Omental fat pad (tissue), 3 donors: ENCODE measurements at regions not wholly inside any gene's neighbourhood (a gene's known extent, or its start where the extent isn't known, plus 50 kb on each side); places are given as distances from the start of the nearest gene placed in this dataset.

Experiments
- ATAC-seq: fragments of 150-250 bp; one replicate; pipeline ENCODE4 v1.9.1; 2016; ENCODE audit warnings: mild to moderate bottlenecking, moderate library complexity; ENCODE audit not compliant: low FRiP score
- DNase-seq: peaks from one replicate; pipeline ENCODE4 v3.0.0-alpha.2; 2019; ENCODE audit warnings: low spot score
- TF ChIP-seq, protein P1 (sequence below), 3 donors: fragments of 450-650 bp; IDR thresholded peaks; one replicate each; pipeline ENCODE4 v1.5.1; 2016 to 2017; ENCODE audit warnings: antibody characterized with exemption in 3 of 3, mild to moderate bottlenecking in 3 of 3, moderate library complexity in 2 of 3

DNA sequence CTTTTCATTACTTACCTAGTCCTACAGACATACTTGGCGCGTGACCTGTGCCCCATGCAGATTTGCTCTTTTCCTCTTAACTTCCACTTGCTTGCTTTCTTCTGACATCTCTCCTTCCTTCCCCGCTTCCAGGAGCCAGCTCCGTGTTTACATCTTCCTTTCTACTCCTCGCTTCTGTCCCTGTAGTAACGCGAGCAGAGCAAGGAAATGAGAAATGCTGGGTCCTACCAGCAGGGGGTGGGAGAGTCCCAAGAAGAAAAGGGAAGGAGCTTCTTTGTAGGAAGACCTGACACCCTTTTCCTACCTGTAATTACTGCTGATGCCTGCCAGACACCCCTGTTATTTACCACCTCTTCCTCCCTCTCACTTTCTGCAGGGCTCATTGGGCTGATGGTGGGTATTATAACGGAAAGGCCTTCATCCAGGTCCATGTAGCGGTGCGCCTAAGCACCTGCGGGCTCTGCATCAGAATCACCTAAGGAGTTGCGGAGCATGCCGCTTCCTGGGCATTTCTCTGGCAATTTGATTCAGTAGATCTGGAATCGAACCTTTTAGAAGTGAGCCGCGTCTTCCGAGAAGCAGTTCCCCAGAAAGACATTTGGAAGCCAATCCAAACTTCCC lies 1260.8 kb upstream of the WWC1 start:
- no peak for ATAC-seq
- TF ChIP-seq, protein P1, sequence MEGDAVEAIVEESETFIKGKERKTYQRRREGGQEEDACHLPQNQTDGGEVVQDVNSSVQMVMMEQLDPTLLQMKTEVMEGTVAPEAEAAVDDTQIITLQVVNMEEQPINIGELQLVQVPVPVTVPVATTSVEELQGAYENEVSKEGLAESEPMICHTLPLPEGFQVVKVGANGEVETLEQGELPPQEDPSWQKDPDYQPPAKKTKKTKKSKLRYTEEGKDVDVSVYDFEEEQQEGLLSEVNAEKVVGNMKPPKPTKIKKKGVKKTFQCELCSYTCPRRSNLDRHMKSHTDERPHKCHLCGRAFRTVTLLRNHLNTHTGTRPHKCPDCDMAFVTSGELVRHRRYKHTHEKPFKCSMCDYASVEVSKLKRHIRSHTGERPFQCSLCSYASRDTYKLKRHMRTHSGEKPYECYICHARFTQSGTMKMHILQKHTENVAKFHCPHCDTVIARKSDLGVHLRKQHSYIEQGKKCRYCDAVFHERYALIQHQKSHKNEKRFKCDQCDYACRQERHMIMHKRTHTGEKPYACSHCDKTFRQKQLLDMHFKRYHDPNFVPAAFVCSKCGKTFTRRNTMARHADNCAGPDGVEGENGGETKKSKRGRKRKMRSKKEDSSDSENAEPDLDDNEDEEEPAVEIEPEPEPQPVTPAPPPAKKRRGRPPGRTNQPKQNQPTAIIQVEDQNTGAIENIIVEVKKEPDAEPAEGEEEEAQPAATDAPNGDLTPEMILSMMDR (IDR thresholded peaks at IDR 0.05): no peak
- no peak for DNase-seq

DNA sequence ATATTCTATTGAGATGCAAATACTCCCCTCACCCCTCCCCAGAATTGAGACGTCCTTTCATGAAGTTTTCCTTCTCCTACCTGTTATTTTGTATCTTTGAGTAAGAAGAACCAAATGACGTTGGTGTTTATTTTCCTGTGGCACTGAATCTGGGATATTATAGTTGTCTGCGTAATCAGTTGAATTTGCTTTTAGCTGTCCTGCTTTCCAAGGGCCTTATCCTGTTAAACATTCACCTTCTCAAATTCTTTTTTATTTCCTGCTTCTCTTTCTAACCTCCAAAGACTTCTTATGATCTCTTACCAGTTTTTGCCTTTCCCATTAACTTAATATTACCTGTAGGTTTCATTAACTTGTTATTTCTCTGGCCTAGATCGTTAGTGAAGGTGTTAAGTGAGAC lies 1254.9 kb upstream of the WWC1 start:
- TF ChIP-seq, protein P1 (IDR thresholded peaks at IDR 0.05): no peak
- ATAC-seq: no peak
- no peak for DNase-seq

DNA sequence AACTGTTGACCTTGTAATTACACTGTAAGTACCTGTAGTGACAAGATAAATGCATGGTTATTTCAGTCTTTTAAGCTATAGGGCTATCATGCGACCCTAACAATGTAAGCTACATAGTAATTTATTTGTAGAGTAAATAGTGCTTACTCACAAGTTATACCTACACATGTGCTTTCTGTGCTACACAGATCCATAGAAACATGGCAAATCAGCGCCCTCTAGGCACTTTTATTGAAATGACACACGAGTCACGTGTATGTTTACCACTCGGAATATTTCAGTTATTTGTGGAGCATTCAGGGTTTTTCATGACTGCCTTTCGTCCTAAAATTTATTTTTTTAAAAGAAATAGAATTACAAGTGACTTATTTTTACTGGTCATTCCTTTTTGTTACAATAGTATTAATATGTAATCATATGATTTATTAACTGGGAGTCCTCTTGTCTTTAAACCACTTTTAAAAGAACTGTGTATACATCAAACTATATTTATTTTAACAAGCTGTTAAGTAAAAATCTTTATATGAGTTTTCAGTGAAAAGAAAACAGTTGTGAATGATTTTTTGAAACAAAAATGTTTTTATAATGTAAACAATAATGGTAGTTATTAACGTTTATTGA lies 1242.3 kb upstream of the WWC1 start:
- ATAC-seq (no peak), DNase-seq (no peak)
- TF ChIP-seq, protein P1 (IDR thresholded peaks at IDR 0.05): no peak

DNA sequence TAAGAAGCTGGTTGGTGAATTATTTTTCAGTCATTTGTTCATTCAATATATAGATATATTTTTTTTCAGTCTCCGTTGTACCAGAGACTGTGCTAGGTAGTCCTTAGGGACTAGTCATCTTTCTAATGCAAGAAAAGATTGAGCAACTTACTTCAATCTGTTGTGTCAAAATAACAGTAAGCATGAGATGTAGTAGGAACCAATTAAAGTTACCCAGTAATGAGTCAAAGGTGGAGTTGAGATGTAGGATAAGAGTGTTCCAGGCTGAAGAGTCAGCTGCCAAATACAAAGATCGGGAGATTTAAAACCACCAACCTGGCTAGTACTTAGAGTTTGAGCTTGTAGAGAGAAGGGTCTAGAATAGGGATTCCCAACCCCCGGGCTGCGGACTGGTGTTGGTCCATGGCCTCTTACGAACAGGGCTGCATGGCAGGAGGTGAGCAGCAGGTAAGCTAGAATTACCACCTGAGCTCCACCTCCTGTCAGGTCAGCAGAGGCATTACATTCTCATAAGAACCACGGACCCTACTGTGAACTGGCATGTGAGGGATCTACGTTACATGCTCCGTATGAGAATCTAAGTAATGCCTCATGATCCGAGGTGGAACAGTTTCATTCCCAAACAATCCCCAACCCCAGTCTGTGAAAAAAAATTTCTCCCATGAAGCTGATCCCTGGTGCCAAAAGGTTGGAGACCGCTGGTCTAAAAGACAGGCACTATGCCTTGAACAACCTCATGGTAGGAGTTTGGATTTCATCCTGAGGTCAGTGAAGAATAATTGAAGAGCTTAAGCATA lies 1241.5 kb upstream of the WWC1 start:
- ATAC-seq: no peak
- TF ChIP-seq, protein P1 (IDR thresholded peaks at IDR 0.05): no peak
- DNase-seq: no peak

DNA sequence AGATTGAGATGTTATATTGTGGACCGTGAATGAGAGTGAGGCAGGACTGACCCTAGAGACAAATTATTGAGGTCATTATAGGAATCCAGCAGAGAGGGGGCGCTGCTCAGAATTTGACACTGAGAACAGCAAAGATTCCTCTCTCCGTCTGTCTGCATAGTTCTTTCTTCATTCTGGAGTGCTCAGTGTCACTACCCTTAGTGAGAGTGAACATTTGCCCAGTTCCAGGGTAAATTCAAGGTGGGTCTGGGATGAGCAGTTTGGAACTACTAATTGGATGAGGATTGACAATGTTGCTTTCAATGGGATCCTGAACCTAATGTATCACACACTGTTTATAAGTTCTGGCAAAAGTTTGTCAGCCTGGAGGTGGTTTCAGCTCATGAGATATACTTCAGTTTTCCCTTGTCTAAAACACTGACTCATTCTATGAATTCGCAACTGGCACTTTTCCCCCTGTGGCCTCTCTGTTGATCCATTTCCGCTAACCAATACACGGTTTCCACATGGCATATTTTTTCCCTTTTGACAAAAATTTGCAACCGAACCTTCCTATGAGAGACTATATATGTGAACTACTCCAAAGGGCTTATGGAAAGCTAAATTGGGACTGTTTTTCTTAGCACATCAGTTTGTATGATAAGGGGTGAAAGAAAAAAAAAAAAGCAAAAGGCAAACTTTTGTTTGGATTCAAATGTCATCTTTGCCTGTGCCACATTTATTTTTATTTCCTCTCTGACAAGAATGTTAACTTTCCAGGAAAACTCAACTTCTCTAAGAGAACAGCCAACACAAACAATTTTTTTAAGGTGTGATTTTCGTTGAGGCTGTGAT lies 1240.7 kb upstream of the WWC1 start:
- TF ChIP-seq, protein P1 (IDR thresholded peaks at IDR 0.05): no peak
- DNase-seq (no peak), ATAC-seq (no peak)

DNA sequence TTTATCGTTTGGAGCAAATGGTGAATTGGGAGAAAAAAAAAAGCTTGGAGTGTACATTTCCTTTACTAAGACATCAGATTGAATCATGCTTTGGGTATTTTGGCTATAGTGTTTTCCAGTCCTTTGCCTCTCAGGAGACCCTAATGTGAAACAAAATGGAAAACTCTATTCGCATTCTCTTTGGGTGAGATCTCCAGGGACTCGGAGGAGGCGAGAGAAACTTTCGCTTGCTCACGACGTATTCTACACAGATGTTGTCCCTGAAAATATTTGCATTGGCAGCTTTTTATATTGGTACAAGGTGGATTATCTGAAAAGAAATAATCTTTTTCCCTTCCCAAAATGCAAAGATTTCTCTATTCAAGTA lies 1240.1 kb upstream of the WWC1 start:
- DNase-seq (no peak), ATAC-seq (no peak)
- TF ChIP-seq, protein P1 (IDR thresholded peaks at IDR 0.05): no peak
